Fibroblast of mammary gland (primary cell): ENCODE measurements at regions not wholly inside any gene's neighbourhood (a gene's known extent, or its start where the extent isn't known, plus 50 kb on each side); places are given as distances from the start of the nearest gene placed in this dataset.
A peak's percentile ranks its signal among the peaks of the same experiment; 100 is the strongest.

Source experiments
- DNase-seq: peaks from one replicate; pipeline ENCODE4 v3.0.0-alpha.2; 2010; ENCODE audit warnings: low read depth
- H3K4me3 ChIP-seq: 2 replicates; pipeline ENCODE4 v1.5.1; 2011; ENCODE audit warnings: low read depth, mild to moderate bottlenecking, low read length, moderate library complexity; ENCODE audit not compliant: control insufficient read depth
- TF ChIP-seq, protein P1 (sequence below): conservative IDR thresholded peaks from 2 replicates; pipeline ENCODE4 v1.5.1; 2011; ENCODE audit warnings: low read depth, low read length, inconsistent platforms; ENCODE audit not compliant: control insufficient read depth, insufficient read depth

DNA sequence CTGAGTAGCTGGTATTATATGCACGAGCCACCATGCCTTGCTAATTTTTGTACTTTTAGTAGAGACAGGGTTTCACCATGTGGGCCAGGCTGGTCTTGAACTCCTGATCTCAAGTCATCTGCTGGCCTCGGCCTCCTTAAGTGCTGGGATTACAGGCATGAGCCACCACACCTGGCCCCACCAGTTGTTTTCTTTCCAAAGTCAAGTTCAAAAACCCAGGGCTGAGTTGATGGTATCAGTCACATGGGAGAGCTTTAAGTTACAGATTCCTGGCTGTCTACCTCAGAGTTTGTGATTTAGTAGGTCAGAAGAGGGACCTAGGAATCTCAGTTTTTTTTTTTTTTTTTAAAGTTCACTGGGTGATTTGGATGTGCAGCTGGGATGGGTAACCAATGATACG, 107.7 kb downstream of the SCP2D1 start:
- DNase-seq, result no peak
- H3K4me3 ChIP-seq, result no peak overlapping the region
- TF ChIP-seq, protein P1, sequence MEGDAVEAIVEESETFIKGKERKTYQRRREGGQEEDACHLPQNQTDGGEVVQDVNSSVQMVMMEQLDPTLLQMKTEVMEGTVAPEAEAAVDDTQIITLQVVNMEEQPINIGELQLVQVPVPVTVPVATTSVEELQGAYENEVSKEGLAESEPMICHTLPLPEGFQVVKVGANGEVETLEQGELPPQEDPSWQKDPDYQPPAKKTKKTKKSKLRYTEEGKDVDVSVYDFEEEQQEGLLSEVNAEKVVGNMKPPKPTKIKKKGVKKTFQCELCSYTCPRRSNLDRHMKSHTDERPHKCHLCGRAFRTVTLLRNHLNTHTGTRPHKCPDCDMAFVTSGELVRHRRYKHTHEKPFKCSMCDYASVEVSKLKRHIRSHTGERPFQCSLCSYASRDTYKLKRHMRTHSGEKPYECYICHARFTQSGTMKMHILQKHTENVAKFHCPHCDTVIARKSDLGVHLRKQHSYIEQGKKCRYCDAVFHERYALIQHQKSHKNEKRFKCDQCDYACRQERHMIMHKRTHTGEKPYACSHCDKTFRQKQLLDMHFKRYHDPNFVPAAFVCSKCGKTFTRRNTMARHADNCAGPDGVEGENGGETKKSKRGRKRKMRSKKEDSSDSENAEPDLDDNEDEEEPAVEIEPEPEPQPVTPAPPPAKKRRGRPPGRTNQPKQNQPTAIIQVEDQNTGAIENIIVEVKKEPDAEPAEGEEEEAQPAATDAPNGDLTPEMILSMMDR, result no peak

DNA sequence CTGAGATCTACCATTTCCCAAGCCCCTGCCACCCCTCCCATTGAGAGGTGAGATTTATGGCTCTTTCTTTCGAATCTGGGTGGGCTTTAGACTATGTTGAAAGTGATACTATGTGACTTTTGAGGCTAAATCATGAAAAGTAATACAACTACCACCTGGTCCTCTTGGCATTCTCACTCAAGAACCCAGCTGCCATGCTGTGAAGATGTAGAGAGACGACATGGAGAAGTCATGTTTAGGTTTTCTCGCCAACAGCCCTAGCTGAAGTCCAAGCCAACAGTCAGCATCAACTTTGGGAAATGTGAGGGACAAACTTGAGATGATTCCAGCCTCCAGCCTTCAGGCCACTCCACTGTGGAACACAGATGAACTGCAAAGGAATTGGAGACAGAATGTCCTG, 108.7 kb downstream of the SCP2D1 start:
- TF ChIP-seq, protein P1, result no peak
- no peak overlapping the region for H3K4me3 ChIP-seq
- no peak for DNase-seq

DNA sequence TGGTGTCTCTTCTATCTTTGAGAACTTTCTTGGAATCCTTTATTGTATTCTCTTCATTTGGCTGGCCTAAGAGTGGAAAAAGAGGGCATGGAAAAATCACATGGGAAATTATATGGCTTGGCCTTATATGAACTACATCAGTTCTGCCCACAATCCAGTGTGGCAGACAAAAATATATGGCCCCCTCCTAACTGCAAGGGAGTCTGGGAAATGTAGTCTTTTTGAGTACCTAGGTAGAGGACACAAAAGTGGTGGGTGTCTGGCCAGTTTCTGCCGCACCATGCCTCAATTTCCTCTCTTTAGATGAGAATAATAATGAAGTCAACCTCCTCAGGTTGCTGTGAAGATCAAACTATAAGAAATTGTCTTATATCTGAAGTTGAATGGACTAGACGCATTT, 109.3 kb downstream of the SCP2D1 start:
- no peak for DNase-seq
- TF ChIP-seq, protein P1, result no peak
- no peak overlapping the region for H3K4me3 ChIP-seq

DNA sequence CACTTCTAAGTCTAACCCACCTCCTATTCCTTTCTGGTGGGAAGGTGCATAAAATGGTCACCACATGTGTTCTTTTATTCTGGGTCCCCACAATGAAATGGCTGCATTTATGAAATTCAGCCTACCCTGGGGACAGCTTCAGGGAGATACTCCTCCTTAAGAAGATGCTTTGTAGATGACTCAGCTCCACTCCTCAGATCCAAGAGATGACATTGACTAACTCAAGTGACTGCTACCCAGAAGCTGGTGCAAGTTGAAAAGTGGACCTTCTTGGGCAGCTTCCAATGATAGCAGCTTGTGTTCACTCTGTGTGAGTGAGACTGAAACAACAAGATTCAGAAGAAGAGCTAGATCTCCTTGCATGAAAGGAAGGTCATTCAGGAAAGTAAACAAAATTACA, 113.4 kb downstream of the SCP2D1 start:
- TF ChIP-seq, protein P1, result no peak
- peak; percentile 3 for DNase-seq
- no peak overlapping the region for H3K4me3 ChIP-seq

DNA sequence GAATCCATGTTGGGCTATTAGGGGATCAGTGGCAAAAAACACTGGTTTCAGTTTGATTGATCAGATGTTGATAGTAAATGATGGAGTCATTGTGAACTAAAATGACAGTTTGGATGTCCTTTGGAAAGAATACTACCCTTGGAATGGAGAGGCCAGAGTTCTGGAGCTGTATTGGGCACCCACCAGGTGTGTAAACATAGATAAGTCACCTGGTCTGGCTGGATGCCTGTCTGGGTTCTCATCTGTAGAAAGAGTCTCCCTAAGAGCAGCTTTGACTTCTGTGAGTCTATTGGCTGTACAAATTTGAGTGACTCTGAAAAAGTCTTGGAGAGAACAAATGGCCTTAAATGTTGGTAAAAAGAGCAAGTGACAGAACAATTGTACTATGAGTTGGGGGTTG, 115.0 kb downstream of the SCP2D1 start:
- TF ChIP-seq, protein P1, result no peak
- H3K4me3 ChIP-seq, result no peak overlapping the region
- DNase-seq, result no peak

DNA sequence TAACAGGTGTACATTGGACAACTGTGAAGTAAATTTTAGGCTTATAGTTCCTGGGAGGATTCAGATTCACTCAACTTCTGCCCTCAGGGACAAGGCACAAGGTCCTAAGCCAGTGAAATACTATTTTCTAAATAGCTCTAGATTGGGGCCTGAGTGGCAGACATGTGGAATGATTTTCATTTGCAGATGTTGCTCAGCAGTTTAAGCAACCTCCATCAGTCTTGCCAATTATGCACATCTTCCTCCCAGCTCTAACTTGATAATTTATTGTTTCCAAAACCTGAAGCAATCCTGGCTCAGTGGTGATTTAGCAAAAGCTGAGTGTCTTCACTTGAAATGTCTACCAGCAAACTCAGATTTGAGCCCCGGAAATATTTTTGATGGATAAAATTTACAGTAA, 116.2 kb downstream of the SCP2D1 start:
- H3K4me3 ChIP-seq, result no peak overlapping the region
- no peak for DNase-seq
- TF ChIP-seq, protein P1, result no peak

DNA sequence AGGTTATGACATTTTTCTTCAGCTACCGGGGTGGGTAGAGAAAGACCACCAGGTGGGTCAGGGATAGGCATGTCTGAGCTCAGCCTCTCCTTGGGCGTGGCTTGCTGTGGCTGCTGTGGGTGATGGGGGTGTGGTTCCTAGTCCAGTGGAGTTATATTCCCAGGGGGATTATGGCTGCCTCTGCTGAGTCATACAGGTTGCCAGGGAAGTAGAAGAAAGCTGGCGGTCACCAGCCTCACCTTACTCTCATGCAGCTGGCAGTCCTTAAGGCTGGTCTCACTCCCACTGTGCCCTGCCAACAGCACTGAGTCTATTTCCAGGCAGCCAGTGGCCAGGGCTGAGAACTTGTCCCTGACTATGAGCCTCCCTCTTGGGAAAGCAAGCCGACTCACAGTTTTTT, 130.0 kb downstream of the SCP2D1 start:
- H3K4me3 ChIP-seq, result no peak overlapping the region
- DNase-seq, result no peak
- TF ChIP-seq, protein P1, result no peak
